ENCODE measurements at regions not wholly inside any gene's neighbourhood (a gene's known extent, or its start where the extent isn't known, plus 50 kb on each side); places are given as distances from the start of the nearest gene placed in this dataset.

GRCh38 chr2:59969161-59969560 is 584.3 kb downstream of the BCL11A start:
- no peak overlapping the region for H3K4me3 Mint-ChIP-seq
- H3K36me3 ChIP-seq (ENCODE audit: insufficient read depth, low read length): no peaks in the 10 kb centered on the region
- H3K27ac Mint-ChIP-seq: no peak overlapping the region
- intact Hi-C loops (cut with DNase I, micrococcal nuclease): no loop called here
- no peak overlapping the region for H3K4me3 ChIP-seq (ENCODE audit: low read length)
- no peaks in the 10 kb centered on the region for H3K27me3 ChIP-seq (ENCODE audit: control insufficient read depth in 1 of 2, insufficient read depth in 2 of 2, low read length in 2 of 2)
- ChIA-PET POLR2A (no interaction called here), CTCF (no interaction called here)
- no peak for TF ChIP-seq CTCF (IDR thresholded peaks at IDR 0.05)
- H3K27me3 Mint-ChIP-seq: no peaks in the 10 kb centered on the region
- DNase-seq (no peak), ATAC-seq (ENCODE audit: poor library complexity) (no peak)
- no peak overlapping the region for H3K27ac ChIP-seq (ENCODE audit: low read depth in 1 of 2, low read length in 2 of 2)
- H3K4me1 Mint-ChIP-seq (ENCODE audit: low read depth): peaks cover 7% of the 10 kb centered on the region
- no peaks in the 10 kb centered on the region for H3K9me3 Mint-ChIP-seq
- H3K4me1 ChIP-seq (ENCODE audit: insufficient read depth, low read length): no peaks in the 10 kb centered on the region
- no peaks in the 10 kb centered on the region for H3K36me3 Mint-ChIP-seq (ENCODE audit: low read depth)
- no peaks in the 10 kb centered on the region for H3K9me3 ChIP-seq (ENCODE audit: control insufficient read depth in 1 of 2, insufficient read depth in 1 of 2, low read length in 2 of 2)

GRCh38 chr2:59968441-59968840 is 585.0 kb downstream of the BCL11A start:
- ChIA-PET POLR2A (no interaction called here), CTCF (no interaction called here)
- H3K4me1 ChIP-seq (ENCODE audit: insufficient read depth, low read length): no peaks in the 10 kb centered on the region
- H3K9me3 ChIP-seq (ENCODE audit: control insufficient read depth in 1 of 2, insufficient read depth in 1 of 2, low read length in 2 of 2): no peaks in the 10 kb centered on the region
- no peaks in the 10 kb centered on the region for H3K27me3 ChIP-seq (ENCODE audit: control insufficient read depth in 1 of 2, insufficient read depth in 2 of 2, low read length in 2 of 2)
- H3K36me3 ChIP-seq (ENCODE audit: insufficient read depth, low read length): no peaks in the 10 kb centered on the region
- H3K27me3 Mint-ChIP-seq: no peaks in the 10 kb centered on the region
- DNase-seq (no peak), ATAC-seq (ENCODE audit: poor library complexity) (no peak)
- no peak overlapping the region for H3K4me3 Mint-ChIP-seq
- no peak overlapping the region for H3K27ac ChIP-seq (ENCODE audit: low read depth in 1 of 2, low read length in 2 of 2)
- H3K9me3 Mint-ChIP-seq: no peaks in the 10 kb centered on the region
- no peaks in the 10 kb centered on the region for H3K4me1 Mint-ChIP-seq (ENCODE audit: low read depth)
- no peaks in the 10 kb centered on the region for H3K36me3 Mint-ChIP-seq (ENCODE audit: low read depth)
- H3K27ac Mint-ChIP-seq: no peak overlapping the region
- intact Hi-C loops (cut with DNase I, micrococcal nuclease): no loop called here
- no peak overlapping the region for H3K4me3 ChIP-seq (ENCODE audit: low read length)
- TF ChIP-seq CTCF (IDR thresholded peaks at IDR 0.05): no peak

GRCh38 chr2:59967691-59968090 is 585.8 kb downstream of the BCL11A start:
- no peak for TF ChIP-seq CTCF (IDR thresholded peaks at IDR 0.05)
- H3K9me3 Mint-ChIP-seq: no peaks in the 10 kb centered on the region
- H3K27ac Mint-ChIP-seq: no peak overlapping the region
- DNase-seq: no peak
- H3K27me3 ChIP-seq (ENCODE audit: control insufficient read depth in 1 of 2, insufficient read depth in 2 of 2, low read length in 2 of 2): no peaks in the 10 kb centered on the region
- intact Hi-C loops (cut with DNase I, micrococcal nuclease): no loop called here
- no peaks in the 10 kb centered on the region for H3K36me3 Mint-ChIP-seq (ENCODE audit: low read depth)
- H3K27ac ChIP-seq (ENCODE audit: low read depth in 1 of 2, low read length in 2 of 2): no peak overlapping the region
- no peak overlapping the region for H3K4me3 ChIP-seq (ENCODE audit: low read length)
- ChIA-PET POLR2A (no interaction called here), CTCF (no interaction called here)
- no peaks in the 10 kb centered on the region for H3K9me3 ChIP-seq (ENCODE audit: control insufficient read depth in 1 of 2, insufficient read depth in 1 of 2, low read length in 2 of 2)
- ATAC-seq (ENCODE audit: poor library complexity): no peak
- no peaks in the 10 kb centered on the region for H3K4me1 Mint-ChIP-seq (ENCODE audit: low read depth)
- no peak overlapping the region for H3K4me3 Mint-ChIP-seq
- H3K27me3 Mint-ChIP-seq: no peaks in the 10 kb centered on the region
- H3K36me3 ChIP-seq (ENCODE audit: insufficient read depth, low read length): no peaks in the 10 kb centered on the region
- H3K4me1 ChIP-seq (ENCODE audit: insufficient read depth, low read length): no peaks in the 10 kb centered on the region

Data from CD4-positive, alpha-beta T cell (primary cell).